Activated gamma-delta T cell treated with anti-CD3 and anti-CD28 coated beads, Interleukin-2, amount 50 U/mL, for 16 hours (primary cell): ENCODE measurements at regions not wholly inside any gene's neighbourhood (a gene's known extent, or its start where the extent isn't known, plus 50 kb on each side); places are given as distances from the start of the nearest gene placed in this dataset.
"Not testable (repeated sequence)": the region's sequence is repeated elsewhere in the genome, so short reads cannot be mapped to it uniquely, and the experiment has no call there.

Source experiments
- DNase-seq: peaks from one replicate; pipeline ENCODE4 v3.0.0-alpha.2; 2020; ENCODE audit warnings: low read depth

DNA sequence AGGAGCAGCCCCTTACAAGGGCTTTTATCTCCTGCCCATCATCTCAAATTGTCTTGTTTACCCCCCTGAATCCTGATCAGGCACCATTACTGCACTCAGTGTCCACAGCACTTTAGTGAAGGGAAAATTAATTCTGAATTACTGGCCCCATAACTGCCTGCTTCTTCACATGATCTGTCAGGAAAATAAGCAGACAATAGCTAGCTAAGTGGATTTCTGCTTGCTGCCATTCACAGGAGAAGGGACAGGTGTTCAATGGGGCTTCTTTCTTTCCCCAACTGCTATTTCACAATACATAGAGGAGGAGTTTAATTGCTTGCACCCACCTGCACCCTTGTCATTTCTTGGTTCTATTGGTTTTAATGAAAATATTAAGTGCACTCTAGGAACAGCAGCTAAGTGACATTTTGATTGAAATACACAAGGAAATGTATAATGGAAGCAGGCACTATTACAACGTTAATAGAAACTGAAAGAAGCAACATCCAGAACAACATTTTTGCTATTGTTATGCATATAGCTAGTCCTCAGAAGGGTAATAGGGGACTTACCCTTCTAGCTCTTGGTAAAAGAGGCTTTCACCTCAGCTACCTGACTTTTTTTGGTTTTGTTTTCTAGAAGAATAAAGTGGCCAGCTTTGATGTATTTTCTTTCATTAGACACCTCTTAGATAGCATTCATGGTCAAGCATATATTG, 599.3 kb upstream of the TLE4 start:
- no peak for DNase-seq

DNA sequence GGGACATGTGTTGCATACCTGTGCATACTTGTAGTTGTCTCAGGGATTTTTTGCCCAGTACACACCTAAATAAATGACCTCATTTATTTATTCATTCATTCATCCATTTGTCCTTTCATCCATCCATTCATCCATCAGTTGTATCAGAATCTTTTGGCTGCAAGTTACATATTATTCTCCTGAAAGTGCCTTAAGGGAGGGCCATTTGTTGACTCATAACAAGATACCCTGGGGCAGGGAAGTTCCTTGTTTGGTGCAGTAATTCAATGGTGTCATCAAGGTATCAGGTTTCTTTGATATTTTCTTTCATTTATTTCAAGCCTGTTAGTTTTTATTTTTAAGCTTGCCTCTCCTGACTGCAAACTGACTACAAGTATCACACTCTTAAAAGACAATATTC, 597.9 kb upstream of the TLE4 start:
- no peak for DNase-seq

DNA sequence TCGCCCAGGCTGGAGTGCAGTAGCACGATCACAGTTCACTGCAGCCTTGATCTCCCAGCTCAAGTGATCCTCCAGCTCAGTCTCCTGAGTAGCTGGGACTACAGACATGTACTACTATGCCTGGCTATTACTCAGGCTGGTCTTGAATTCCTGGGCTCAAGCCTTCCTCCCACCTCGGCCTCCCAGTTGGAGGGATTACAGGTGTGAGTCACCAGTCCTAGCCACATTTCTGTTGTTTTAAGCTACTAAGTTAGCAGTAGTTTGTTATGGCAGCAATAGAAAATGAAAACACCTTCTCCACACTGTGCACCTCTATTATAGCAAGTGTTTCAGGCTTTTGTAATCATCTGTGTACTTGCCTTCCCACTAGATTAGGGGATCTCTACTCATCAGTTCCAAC, 588.9 kb upstream of the TLE4 start:
- DNase-seq = no peak

DNA sequence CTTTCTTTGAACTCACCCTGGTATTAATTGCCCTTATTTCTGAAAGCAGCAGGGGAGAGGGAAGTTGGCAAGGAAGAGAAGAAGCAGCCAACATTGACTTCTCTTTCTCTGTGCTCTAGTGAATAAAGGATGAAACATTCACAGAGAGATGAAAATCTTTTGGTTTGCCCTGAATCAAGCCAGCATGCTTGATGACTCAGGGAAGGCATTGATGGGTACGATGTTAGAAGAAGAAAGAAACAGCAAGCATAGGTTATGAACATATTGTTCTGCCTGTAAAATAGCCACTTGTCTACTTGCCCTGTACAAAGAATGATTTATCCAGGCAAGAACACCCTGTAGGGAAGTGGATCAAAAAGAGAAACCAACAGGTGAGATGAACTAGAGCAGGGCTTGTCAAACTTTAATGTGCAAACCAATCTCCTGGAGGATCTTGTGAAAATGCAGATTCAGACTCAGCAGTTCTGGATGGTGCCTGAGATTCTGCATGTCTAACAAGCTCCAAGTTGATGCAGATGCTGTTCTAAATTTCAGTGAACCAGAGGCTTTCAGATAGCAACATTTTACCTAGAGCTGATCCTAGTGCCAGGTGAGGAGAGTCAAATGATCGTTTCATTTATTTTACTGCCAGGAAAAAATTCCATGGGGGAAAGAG, 586.6 kb upstream of the TLE4 start:
- DNase-seq = no peak

DNA sequence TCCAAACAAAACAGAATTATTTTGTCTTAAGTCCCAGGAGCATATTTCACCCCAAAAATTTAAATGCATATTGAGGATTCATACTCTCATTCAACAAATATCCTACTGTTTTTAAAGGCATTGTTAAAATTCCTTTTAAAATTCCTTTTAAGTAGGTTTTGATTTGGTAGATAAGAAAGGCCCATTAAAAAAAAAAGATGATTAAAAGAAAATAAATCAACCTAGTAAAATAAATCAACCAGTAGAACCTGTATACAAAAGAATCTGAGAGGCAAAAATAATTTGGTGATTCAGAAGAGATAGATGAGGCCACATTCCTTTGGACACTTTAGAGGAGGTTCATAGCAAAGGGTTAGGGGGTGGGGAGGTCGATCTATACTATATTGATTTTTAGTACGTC, 585.3 kb upstream of the TLE4 start:
- DNase-seq = no peak

DNA sequence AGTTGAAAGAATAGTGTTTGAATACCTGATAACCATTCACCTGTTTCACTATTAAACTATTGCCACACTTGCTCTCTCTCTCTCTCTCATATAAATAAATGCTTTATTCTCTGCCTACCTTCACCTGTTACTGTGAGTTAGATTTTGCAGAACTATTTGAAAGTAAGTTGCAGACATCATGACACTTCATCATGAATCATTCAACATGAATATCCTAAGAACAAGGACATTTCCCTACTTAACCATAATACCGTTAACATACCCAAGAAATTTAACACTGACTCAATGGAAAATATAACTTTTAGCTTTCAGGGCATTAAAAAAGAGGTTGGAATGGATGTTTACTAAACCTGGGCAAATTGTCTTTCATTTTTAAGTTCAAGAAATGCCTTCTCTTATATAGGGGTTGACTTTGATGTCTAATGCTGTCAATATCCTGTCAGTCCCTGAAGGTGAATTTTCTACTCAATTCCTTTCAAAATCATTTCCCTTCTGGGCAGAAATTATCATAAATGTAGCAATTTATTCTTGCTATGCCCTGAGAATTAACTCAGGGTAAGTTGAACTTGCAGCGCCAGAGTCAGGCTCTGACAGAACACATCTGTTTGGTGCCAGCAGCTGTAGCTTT, 582.6 kb upstream of the TLE4 start:
- DNase-seq = no peak

DNA sequence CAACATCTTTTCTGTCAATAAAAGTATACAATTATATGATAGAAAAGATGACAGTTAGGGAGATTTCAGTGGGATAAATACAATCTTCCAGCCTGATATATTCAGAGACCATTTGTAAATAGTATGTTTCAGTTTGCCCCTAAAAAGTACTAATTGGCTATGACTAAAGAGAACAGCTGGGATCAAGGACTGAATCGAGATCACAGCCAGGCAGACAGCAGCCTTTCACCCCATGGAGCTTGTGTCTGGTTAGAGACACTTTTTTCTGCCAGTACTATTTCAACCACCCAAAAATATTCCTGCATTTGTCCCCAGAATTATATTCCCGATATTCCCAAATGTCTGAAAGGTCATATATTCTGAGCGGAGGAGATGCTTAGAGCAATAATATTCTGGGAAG, 577.3 kb upstream of the TLE4 start:
- DNase-seq = no peak

DNA sequence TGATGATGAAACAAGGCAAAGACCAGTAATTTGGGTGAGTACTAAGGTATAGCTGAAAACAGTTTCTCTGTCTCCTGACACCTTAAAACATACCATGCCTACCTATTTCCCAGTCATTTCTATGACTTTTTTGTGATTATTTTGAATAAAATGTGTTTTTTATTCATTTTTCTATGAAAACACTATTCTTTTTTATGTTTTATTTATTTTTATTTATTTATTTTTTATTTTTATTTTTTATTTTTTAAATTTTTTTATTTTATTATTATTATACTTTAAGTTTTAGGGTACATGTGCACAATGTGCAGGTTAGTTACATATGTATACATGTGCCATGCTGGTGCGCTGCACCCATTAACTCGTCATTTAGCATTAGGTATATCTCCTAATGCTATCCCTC, 576.8 kb upstream of the TLE4 start:
- DNase-seq = not testable (repeated sequence)

DNA sequence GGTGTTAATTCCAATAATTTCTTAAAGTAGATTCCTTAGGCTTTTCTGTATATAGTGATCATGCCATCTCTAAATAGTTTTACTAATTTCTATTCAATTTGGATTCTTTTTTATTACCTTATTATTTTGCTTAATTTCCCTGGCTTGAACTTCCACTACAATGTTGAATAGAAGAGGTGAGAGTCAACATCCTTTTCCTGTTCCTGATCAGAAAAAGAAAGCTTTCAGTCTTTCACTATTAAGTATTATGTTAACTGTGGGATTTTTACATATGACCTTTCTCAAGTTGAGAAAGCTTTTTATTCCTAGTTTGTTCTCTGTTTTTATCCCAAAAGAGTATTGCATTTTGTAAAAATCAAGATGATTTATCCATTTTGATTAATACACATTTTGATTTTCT, 574.5 kb upstream of the TLE4 start:
- DNase-seq = no peak

DNA sequence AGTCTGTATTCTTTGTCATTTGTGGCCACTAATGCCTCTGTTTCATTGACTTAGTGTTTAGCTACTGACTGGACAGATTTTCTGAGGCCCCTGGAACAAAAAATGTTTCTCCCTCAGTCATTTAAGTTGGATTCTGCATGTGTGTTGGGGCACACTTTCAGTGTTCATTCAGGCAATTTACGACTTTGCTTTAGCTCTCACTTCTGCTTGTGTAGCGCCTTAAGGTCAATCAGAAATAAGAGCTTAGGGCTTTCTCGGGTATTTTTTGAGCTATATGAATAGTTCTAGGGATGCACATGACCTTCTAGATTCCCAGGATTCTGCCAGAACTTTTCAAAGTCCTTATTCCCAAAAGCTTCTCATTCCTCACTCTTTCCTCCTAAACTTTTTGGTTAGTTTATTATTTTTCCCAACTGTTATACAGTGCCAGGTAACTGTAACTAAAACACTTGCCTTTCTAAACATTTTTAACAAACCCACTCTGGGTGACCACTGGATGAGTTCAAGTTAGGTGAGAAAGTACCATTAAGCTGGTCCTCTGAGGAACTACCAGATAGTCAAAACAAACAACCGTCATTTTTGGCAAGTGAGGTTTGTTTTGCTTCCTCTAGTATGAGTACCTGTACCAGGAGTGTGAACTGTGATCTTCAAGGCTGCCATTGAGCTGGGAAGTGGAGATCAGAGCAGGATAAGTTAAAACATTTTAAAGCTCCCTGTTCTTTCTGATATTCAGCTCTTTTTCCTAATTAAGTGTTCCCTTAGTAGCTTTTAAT, 571.3 kb upstream of the TLE4 start:
- DNase-seq = no peak

DNA sequence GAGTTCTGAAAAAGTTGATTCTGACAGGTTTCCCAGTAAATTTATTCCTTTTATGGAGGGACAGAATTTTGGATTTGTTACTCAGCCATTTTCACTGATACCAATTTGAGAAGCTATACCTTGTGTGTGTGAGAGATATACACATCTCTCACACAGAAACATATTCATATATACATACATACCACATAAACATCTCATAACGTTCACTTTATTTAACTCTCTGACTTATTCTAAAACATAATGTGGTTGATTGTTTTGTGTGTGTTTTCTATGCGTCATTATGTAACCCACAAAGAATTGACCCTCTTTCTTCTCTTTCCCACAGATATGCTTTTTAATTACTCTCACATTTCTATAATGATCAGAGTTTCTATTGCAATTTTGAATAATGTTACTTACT, 570.8 kb upstream of the TLE4 start:
- no peak for DNase-seq

DNA sequence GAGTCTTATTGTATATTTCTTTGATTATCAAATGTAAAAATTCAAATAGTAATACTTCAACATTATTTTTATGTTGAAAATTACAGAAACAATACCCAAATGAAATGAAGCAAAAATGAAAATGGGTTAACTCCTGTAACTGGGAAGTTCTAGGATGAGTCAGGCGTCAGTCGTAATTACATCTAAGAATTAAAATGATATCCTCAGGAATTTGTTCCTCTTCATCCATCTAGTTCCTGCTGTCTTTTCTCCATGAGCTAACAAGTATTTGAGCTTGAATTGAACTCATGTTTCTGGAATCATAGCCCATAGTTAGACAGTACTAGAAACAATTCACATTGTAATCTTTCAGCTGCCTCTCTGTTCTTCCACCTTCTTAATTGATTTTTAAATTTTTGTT, 568.3 kb upstream of the TLE4 start:
- DNase-seq = no peak

DNA sequence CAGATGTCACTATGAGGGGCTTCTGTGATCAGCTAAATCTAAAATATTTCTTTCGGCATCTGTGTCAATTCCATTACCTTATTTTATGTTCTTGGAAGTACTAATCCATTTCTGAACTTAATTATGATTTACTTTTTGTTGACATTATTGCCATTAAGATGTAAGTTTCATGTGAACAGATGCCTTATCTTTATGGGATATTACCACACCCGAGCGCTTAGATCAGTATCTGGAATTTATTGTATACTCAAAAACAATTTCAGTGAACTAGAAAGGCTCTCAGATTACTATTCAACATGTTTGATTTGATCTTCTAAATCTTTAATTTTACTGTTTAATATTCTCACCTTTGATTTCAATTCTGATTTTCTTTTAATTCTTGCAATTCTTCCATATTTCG, 567.7 kb upstream of the TLE4 start:
- DNase-seq = no peak

DNA sequence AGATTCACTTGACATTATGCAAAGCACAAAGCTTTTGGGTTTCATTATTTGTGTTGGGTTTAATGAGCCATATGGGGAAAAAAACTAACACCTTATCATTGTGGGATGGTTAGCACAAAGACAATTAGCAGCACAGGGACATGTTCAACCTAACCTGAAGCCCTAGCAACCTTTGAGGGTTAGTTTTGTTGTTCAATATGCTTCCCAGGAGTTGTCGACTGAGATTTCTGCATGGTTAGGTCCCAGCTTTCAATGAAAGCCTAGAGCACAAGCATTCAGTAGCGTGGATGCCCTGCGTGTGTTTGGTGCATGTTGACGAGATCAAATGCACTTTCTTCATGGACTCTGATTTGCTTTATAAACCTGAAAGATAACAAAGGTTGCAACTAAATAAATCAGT, 565.2 kb upstream of the TLE4 start:
- no peak for DNase-seq

DNA sequence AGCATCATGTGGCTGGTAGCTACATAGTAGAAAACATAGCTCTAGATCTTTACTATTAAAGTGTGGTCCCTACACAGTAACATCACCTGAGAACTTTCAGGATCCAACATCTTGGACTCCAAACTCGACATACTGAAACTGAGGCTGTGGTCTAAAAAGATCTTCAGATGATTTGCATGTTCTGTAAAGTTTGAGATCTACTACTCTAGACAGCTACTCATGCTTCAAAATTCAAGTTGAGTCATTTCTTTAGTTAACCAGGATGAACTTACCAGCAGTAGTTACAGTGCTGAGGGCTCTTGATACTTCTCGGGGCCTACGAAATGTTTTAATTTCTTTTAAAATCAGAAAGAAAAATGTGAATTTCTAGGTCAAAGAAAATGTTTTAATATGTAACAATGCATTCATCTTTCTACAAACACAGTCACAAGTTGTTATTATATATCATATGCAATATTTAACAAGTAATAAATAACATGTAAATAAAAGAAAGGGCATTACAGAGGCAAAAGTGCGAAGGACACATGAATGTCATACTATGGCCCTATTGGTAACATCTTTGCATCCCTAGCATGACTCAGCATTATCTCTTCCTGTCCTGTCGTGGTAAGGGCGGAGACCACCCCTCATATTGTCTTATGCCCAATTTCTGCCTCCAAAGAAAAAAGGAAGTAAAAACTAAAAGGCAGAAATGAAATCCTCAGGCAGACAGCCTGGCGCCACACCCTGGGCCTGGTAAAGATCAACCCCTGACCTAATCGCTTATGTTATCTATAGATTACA, 563.9 kb upstream of the TLE4 start:
- no peak for DNase-seq

DNA sequence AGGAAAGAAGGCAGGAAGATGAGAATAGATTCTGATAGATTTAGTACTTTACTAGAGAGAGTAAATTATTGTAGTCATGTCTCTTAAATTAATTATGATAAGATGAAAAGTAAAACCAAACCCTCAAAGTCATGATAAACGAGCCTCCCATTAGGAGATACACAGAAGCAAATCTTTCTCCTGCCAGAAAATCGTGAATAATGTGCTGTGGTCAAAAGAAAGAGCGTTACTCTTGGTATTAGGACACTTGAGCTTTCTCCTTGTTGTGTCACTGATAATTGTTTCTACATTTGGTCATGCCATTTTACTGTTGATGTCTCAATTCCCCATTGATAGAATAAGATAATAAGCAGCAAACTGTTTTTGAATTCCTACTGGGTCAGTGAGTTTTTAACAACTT, 562.8 kb upstream of the TLE4 start:
- DNase-seq = no peak

DNA sequence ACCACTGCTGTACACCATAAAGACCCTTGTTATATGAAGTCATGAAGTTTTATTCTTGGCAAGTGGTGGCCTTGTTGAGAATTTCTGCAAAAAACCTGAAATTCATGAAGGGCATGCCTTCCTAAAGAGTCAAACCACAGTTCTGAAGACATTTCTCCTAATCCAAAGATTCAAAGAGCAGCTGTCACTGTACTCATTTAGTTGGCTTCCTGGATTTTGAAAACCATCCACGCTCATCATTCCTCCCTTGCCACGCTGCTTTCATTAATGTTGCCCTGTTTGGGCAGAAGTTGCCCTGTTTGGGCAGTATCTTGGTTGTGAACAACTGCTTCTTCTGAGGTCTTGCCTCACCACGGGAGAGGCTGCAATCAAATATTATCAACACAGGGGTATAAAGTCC, 560.3 kb upstream of the TLE4 start:
- no peak for DNase-seq

DNA sequence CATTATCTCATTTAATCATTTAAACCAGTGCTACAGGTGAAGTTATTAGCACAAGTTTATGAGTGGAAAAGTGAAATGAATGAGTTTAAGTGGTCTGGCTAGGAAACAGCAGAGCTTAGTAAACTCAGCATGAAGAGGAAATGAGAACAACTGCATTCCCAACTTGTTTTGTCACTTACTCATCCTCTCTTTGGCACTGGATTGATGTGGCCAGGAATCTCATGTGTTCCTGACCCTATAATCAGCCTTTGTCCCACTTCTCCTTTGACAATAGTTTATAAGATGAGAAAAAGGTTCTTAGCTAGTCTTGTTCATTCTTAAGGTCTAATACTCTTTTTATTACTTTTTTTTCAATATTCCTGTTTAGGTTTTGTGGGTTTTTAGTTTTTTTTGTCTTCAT, 559.2 kb upstream of the TLE4 start:
- no peak for DNase-seq

DNA sequence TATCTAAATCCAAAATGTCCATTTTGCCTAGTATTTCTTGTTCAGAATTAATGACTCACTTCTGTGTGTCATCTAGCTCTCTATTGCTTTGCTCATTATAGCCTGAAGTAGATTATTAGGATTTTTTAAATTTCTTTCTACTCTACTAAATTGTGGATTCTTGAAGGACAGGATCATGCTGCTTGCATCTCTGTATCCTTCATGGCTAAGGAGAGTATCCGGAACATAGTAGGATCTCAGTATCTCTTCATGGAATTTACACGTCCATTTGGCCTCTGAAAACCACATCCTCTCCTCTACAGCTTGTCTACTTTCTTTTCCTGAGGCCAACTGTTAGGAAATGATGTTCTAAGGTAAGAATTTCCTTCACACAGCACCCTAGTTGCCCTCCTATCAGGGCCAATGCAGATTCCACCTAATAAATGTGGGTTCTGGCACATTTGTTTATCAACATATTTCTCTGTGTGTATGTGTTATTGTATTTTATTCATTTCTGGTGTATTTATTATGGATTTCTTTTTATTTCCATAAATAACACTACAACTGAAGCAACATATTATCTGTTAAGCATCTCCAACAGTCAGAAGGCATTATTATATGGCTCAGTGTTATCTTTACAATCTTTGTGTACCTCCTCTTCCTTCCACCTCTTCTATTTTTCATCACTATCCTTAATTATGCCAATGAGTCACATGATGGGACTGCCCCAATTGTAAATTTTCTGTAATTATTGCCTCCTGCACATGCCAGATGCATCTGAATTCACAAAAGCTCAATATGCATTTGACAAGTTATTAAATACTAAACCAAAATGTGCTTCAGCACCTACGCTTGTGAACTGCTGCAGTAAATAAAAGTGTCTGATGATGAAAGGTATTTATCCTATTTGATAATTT, 557.8 kb upstream of the TLE4 start:
- no peak for DNase-seq

DNA sequence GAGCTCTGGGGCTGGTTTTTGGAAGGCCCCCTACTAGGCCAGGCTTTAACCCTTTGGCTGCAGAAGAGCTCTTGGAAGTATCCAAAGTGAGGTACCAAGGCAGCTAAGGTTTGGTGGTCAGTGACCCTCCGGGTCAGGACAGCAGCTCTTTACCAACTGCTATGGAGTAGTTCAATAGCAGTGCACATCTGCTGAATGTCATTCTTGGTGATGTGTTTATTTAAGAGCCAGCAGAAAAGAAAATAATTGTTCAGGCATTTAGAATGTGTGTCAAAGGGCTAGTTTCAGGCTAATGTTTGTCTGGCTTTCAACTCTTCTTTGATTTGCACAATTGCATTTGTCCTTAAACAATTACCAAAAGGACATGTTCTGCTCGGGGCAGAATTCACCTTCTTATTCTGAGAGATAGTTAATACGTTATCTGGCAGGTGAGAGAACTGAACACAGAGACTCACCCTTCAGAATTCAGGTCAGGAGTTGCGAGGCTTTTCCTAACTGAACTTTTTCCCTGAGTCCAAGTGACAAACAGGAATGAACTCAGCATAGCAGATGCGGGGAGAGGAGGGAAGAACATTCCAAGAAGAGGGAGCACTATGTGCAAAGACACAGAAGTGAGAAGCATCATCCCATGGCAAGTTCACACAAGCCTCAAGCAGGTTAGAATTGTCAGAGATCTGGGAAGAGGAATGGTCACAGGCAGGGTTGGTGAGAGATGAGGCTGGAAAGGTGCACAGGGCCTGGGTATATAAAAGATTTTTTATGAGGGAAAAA, 556.7 kb upstream of the TLE4 start:
- DNase-seq = no peak
